SIG-M5 (cell line): ENCODE measurements at regions not wholly inside any gene's neighbourhood (a gene's known extent, or its start where the extent isn't known, plus 50 kb on each side); places are given as distances from the start of the nearest gene placed in this dataset.
"Not testable (repeated sequence)": the region's sequence is repeated elsewhere in the genome, so short reads cannot be mapped to it uniquely, and the experiment has no call there.

Experiments used
- DNase-seq: peaks from one replicate; lab custom pipeline; 2025; lab: John Stamatoyannopoulos, UW

DNA sequence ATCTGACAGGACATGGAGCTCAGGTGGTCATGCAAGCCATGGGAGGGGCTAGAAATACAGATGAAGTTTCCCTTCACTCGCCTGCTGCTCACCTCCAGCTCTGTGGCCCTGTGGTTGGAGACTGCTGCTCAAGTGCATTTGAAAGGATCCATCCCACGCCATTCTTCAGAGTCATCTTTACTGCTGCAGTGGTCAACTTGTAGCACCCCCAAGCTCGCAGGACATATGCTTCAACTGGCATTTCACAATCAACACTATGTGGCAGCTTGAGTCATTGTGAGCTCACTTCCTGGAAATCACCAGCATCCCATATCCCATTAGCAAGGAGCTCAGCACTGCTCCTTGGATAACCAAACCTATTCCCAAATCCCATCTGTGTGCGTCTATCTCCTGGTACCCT lies 116.2 kb upstream of the TP53BP2 start:
- DNase-seq = not testable (repeated sequence)

- DNase-seq = not testable (repeated sequence)
These were observed 107.1 kb upstream of the TP53BP2 start for GRCh38 chr1:223952801-223953200.

GRCh38 chr1:223951551-223951950 lies 105.8 kb upstream of the TP53BP2 start:
- not testable (repeated sequence) for DNase-seq

GRCh38 chr1:223949944-223950343 lies 104.2 kb upstream of the TP53BP2 start:
- not testable (repeated sequence) for DNase-seq

DNA sequence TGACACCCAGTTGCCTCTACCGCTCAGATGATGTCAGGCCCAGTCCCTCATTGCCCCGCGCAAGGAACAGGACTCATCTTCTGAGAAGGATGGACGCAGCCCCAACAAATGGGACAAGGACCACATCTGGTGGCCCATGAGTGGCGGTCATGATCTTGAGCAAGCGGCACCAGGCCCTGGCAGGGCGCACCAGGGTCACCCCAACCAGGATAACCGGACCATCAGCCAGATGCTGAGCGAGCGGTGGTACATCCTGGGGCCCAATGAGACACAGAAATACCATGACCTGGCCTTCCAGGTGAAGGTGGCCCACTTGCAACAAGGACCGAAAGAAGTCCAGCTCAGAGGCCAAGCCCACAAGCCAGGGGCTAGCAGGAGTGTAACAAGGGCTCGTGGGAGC lies 102.3 kb upstream of the TP53BP2 start:
- DNase-seq = not testable (repeated sequence)

- not testable (repeated sequence) for DNase-seq
These were observed 90.8 kb upstream of the TP53BP2 start for GRCh38 chr1:223936592-223936991.

GRCh38 chr1:223931476-223931875 lies 85.7 kb upstream of the TP53BP2 start:
- not testable (repeated sequence) for DNase-seq

GRCh38 chr1:223920805-223921204 lies 75.1 kb upstream of the TP53BP2 start:
- DNase-seq = not testable (repeated sequence)

DNA sequence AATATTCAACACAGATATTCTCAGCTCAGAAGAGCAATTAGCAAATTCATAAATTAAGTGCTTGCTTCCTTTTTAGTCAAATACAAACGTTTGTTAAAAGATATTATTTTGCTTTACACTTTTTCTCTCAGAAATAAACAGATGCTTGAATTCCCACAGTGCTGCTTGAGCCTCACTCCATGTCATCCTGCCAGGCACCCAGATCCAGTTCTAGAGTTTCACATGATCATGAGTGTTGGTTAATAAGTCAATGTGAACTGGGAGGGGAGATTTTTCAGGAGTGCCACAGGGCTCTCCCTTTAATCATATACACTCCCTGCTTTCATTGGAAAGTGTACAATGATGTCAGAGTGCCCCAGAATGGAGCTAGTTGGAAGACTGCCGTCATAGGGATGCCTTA lies 69.7 kb upstream of the TP53BP2 start:
- not testable (repeated sequence) for DNase-seq

- not testable (repeated sequence) for DNase-seq
These were observed 68.0 kb upstream of the TP53BP2 start for GRCh38 chr1:223913715-223914114.

DNA sequence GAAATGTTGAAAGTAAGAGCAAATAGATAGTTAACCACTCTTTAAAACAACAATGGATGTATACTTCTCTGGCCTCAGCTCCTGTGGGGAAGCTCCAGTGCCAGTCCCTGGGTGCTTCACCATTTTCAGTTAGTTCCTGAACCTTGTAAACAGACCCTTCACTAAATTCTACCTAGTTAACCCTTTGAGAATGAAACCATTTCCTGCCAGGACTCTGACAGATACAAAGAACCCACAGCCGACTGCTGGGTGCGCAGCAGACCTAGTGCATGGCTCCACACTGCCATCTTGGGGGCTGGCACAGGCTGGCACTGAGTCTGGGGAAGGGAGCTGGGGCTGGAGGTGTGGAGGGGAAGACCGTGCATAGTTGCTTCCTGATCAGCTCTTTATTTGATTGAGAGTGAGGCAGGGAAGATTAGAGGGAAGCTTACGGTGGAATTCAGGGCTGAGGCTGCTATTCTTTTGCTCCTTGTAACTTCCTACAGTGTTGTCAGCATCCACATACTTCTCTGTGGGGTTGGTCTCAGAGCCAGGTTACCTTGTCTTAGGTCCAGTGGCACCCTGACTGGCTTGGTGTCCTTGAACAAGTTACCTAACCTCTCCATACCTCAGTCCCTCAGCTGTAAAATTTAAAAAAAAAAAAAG lies 62.3 kb upstream of the TP53BP2 start:
- DNase-seq = not testable (repeated sequence)

- not testable (repeated sequence) for DNase-seq
These were observed 57.5 kb upstream of the TP53BP2 start for GRCh38 chr1:223903221-223903620.

DNA sequence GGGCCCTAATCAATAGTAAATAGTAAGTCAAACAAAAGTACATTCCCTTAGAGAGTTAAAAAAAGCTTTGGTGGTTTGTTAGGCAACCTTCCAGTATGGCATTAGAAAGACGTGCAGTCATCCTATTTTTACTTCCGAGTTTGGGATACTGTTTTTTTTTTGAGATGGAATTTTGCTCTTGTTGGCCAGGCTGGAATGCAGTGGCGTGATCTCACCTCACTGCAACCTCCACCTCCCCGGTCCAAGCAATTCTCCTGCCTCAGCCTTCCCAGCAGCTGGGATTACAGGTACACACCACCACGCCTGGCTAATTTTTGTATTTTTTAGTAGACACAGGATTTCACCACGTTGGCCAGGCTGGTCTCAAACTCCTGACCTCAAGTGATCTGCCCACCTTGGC lies 54.0 kb upstream of the TP53BP2 start:
- not testable (repeated sequence) for DNase-seq

DNA sequence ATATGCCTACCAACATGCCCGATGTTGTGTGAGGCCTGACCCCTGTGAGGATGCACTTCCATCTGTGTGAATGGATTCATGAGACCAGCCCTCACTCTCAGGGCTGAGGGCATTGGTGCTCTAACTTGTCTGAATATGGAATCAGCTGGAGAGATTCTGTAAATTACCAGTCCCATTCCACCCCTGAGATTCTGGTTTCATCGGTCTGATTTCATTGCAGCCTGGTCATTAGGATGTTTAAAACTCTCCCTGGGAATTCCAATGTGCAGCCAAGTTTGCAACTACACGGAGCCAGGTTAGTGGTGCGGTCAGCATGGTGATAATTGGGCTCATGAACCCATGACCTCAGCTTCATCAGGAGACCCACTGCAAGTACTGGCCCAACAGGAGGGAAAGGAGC lies 51.4 kb upstream of the TP53BP2 start:
- DNase-seq = not testable (repeated sequence)

DNA sequence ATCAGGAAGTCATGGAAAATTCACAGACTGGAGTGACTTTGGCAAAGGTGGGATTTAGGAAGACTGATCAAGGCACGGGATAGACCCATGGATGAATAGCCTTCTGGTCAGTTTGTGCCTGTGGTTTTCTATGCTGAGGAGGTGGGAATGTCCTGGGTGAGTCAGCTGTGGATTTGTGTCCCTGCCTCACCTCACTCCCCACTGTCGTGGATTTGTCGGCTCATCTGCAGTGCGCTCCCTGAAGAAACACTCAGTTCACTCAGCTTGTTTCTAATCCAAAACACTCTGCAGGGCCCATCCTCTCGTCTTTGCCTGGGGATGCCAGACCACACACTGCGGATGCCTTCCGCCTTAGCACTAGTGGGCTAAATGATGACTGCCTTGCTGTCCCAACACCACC lies 50.2 kb upstream of the TP53BP2 start:
- DNase-seq = not testable (repeated sequence)
